GM21576 (cell line): ENCODE measurements at regions not wholly inside any gene's neighbourhood (a gene's known extent, or its start where the extent isn't known, plus 50 kb on each side); places are given as distances from the start of the nearest gene placed in this dataset.

ENCODE experiments used
- ATAC-seq: cut with Tn5 transposase; IDR thresholded peaks from one replicate; pipeline ENCODE4 v1.9.1; 2021; ENCODE audit warnings: mild to moderate bottlenecking, moderate library complexity; ENCODE audit not compliant: unreplicated experiment

GRCh38 chr4:132991111-132991510, 158.0 kb upstream of the PCDH10 start:
- ATAC-seq = no peak

GRCh38 chr4:132992686-132993085, 156.4 kb upstream of the PCDH10 start:
- ATAC-seq = no peak

GRCh38 chr4:132998585-132999230, 150.4 kb upstream of the PCDH10 start:
- no peak for ATAC-seq

GRCh38 chr4:133000012-133000411, 149.1 kb upstream of the PCDH10 start:
- no peak for ATAC-seq

- ATAC-seq = no peak
Observed at GRCh38 chr4:133003169-133003568, 145.9 kb upstream of the PCDH10 start.

- no peak for ATAC-seq
Observed at GRCh38 chr4:133014473-133015135, 134.5 kb upstream of the PCDH10 start.

GRCh38 chr4:133045288-133045687, 103.8 kb upstream of the PCDH10 start:
- no peak for ATAC-seq

- no peak for ATAC-seq
Observed at GRCh38 chr4:133046156-133046555, 102.9 kb upstream of the PCDH10 start.

- no peak for ATAC-seq
Observed at GRCh38 chr4:133058701-133059100, 90.4 kb upstream of the PCDH10 start.

- ATAC-seq = no peak
Observed at GRCh38 chr4:133059117-133059516, 90.0 kb upstream of the PCDH10 start.

- ATAC-seq = no peak
Observed at GRCh38 chr4:133062851-133063250, 86.2 kb upstream of the PCDH10 start.

- ATAC-seq = no peak
Observed at GRCh38 chr4:133068083-133068482, 81.0 kb upstream of the PCDH10 start.

GRCh38 chr4:133081246-133081645, 67.8 kb upstream of the PCDH10 start:
- no peak for ATAC-seq

GRCh38 chr4:133084421-133084820, 64.7 kb upstream of the PCDH10 start:
- no peak for ATAC-seq

- ATAC-seq = no peak
Observed at GRCh38 chr4:133095591-133095990, 53.5 kb upstream of the PCDH10 start.

- no peak for ATAC-seq
Observed at GRCh38 chr4:133096972-133097371, 52.1 kb upstream of the PCDH10 start.
